WTC11 (cell line): ENCODE measurements at regions not wholly inside any gene's neighbourhood (a gene's known extent, or its start where the extent isn't known, plus 50 kb on each side); places are given as distances from the start of the nearest gene placed in this dataset.

Experiments
- ATAC-seq: fragments of 200-7000 bp; cut with Tn5 transposase; 2 replicates; pipeline ENCODE4 v1.10.0; 2021; ENCODE audit warnings: mild to moderate bottlenecking, moderate library complexity
- CTCF ChIA-PET: fragments of 300-600 bp; sonication (Branson Sonifier 250); formaldehyde crosslinking; loops from one replicate; lab custom pipeline; 2021; ENCODE audit warnings: antibody characterized with exemption; lab: Charles Lee
- POLR2A ChIA-PET: fragments of 350-600 bp; sonication (Branson Sonifier 250); formaldehyde crosslinking; loops from one replicate; lab custom pipeline; 2021; ENCODE audit warnings: antibody characterized with exemption; lab: Charles Lee
- DNase-seq: peaks from one replicate; pipeline ENCODE4 v3.0.0; 2021; ENCODE audit warnings: low spot score
- H3K27ac Mint-ChIP-seq: 2 replicates; pipeline ENCODE4 v1.8.0; 2021; ENCODE audit warnings: mixed read lengths
- H3K27me3 Mint-ChIP-seq: 2 replicates; pipeline ENCODE4 v1.8.0; 2021; ENCODE audit warnings: low read depth, mild to moderate bottlenecking, moderate library complexity, mixed read lengths
- H3K36me3 Mint-ChIP-seq: 2 replicates; pipeline ENCODE4 v1.8.0; 2021; ENCODE audit warnings: mixed read lengths
- H3K4me1 Mint-ChIP-seq: 2 replicates; pipeline ENCODE4 v1.8.0; 2022; ENCODE audit warnings: mixed read lengths
- H3K4me3 Mint-ChIP-seq: 2 replicates; pipeline ENCODE4 v1.8.0; 2021; ENCODE audit warnings: mild to moderate bottlenecking, moderate library complexity, mixed read lengths
- H3K9me3 Mint-ChIP-seq: 2 replicates; pipeline ENCODE4 v1.8.0; 2021; ENCODE audit warnings: mixed read lengths
- AR ChIP-seq: fragments of 250-450 bp; sonication (Bioruptor Pico); IDR thresholded peaks from 2 replicates; pipeline ENCODE4 v1.9.0; 2021; ENCODE audit warnings: mild to moderate bottlenecking
- ATF1 ChIP-seq: sonication (generic); formaldehyde crosslinking; IDR thresholded peaks from 2 replicates; pipeline ENCODE4 v1.8.1; 2023; ENCODE audit warnings: mild to moderate bottlenecking, moderate library complexity, missing genetic modification reagents
- ESRRA ChIP-seq: sonication (generic); formaldehyde crosslinking; IDR thresholded peaks from 2 replicates; pipeline ENCODE4 v1.8.1; 2022; ENCODE audit warnings: mild to moderate bottlenecking, missing genetic modification reagents, borderline replicate concordance
- GRHL2 ChIP-seq: fragments of 250-450 bp; sonication (Bioruptor Pico); IDR thresholded peaks from 2 replicates; pipeline ENCODE4 v1.8.0; 2022; ENCODE audit warnings: mild to moderate bottlenecking, moderate library complexity; ENCODE audit not compliant: insufficient replicate concordance, severe bottlenecking
- JUN ChIP-seq: sonication (generic); formaldehyde crosslinking; IDR thresholded peaks from 2 replicates; pipeline ENCODE4 v1.8.0; 2023; ENCODE audit warnings: mild to moderate bottlenecking, missing genetic modification reagents
- KAT7 ChIP-seq: sonication (generic); formaldehyde crosslinking; IDR thresholded peaks from 2 replicates; pipeline ENCODE4 v1.8.1; 2023; ENCODE audit warnings: missing genetic modification reagents, mild to moderate bottlenecking, borderline replicate concordance
- MLX ChIP-seq: sonication (generic); formaldehyde crosslinking; IDR thresholded peaks from 2 replicates; pipeline ENCODE4 v1.8.1; 2023; ENCODE audit warnings: mild to moderate bottlenecking, missing genetic modification reagents, moderate library complexity
- OVOL2 ChIP-seq: fragments of 250-450 bp; sonication (Bioruptor Pico); IDR thresholded peaks from 2 replicates; pipeline ENCODE4 v1.9.0; 2021; ENCODE audit warnings: mild to moderate bottlenecking, borderline replicate concordance
- PRRX2 ChIP-seq: fragments of 250-450 bp; sonication (Bioruptor Pico); IDR thresholded peaks from 2 replicates; pipeline ENCODE4 v1.8.0; 2021; ENCODE audit warnings: mild to moderate bottlenecking
- RORB ChIP-seq: fragments of 250-450 bp; sonication (Bioruptor Pico); IDR thresholded peaks from 2 replicates; pipeline ENCODE4 v1.9.0; 2021; ENCODE audit warnings: mild to moderate bottlenecking
- SP1 ChIP-seq: sonication (generic); formaldehyde crosslinking; conservative IDR thresholded peaks from 2 replicates; pipeline ENCODE4 v1.8.1; 2022; ENCODE audit warnings: missing genetic modification reagents
- ZBTB43 ChIP-seq: sonication (generic); formaldehyde crosslinking; IDR thresholded peaks from 2 replicates; pipeline ENCODE4 v1.8.1; 2023; ENCODE audit warnings: mild to moderate bottlenecking, missing genetic modification reagents
- ZNF232 ChIP-seq: sonication (generic); formaldehyde crosslinking; IDR thresholded peaks from 2 replicates; pipeline ENCODE4 v1.8.0; 2022; ENCODE audit warnings: mild to moderate bottlenecking, missing genetic modification reagents
- ZSCAN18 ChIP-seq: fragments of 250-450 bp; sonication (Bioruptor Pico); IDR thresholded peaks from 2 replicates; pipeline ENCODE4 v2.1.2; 2022; ENCODE audit warnings: mild to moderate bottlenecking, moderate library complexity
- TF ChIP-seq, protein P1 (sequence below): sonication (generic); formaldehyde crosslinking; IDR thresholded peaks from 2 replicates; pipeline ENCODE4 v1.8.1; 2023; ENCODE audit warnings: mild to moderate bottlenecking, missing genetic modification reagents, borderline replicate concordance
- TF ChIP-seq, protein P2 (sequence below): sonication (generic); formaldehyde crosslinking; IDR thresholded peaks from 2 replicates; pipeline ENCODE4 v1.8.0; 2023; ENCODE audit warnings: missing genetic modification reagents, mild to moderate bottlenecking, borderline replicate concordance
- TF ChIP-seq, protein P3 (sequence below): sonication (generic); formaldehyde crosslinking; IDR thresholded peaks from 2 replicates; pipeline ENCODE4 v1.8.0; 2022; ENCODE audit warnings: mild to moderate bottlenecking, missing genetic modification reagents
- TF ChIP-seq, protein P4 (sequence below): fragments of 250-450 bp; sonication (Bioruptor Pico); conservative IDR thresholded peaks from 2 replicates; pipeline ENCODE4 v1.9.0; 2021; ENCODE audit warnings: mild to moderate bottlenecking

GRCh38 chr19:31974290-31974689 lies 371.1 kb upstream of the ZNF507 start (continued):
- TF ChIP-seq, protein P1, sequence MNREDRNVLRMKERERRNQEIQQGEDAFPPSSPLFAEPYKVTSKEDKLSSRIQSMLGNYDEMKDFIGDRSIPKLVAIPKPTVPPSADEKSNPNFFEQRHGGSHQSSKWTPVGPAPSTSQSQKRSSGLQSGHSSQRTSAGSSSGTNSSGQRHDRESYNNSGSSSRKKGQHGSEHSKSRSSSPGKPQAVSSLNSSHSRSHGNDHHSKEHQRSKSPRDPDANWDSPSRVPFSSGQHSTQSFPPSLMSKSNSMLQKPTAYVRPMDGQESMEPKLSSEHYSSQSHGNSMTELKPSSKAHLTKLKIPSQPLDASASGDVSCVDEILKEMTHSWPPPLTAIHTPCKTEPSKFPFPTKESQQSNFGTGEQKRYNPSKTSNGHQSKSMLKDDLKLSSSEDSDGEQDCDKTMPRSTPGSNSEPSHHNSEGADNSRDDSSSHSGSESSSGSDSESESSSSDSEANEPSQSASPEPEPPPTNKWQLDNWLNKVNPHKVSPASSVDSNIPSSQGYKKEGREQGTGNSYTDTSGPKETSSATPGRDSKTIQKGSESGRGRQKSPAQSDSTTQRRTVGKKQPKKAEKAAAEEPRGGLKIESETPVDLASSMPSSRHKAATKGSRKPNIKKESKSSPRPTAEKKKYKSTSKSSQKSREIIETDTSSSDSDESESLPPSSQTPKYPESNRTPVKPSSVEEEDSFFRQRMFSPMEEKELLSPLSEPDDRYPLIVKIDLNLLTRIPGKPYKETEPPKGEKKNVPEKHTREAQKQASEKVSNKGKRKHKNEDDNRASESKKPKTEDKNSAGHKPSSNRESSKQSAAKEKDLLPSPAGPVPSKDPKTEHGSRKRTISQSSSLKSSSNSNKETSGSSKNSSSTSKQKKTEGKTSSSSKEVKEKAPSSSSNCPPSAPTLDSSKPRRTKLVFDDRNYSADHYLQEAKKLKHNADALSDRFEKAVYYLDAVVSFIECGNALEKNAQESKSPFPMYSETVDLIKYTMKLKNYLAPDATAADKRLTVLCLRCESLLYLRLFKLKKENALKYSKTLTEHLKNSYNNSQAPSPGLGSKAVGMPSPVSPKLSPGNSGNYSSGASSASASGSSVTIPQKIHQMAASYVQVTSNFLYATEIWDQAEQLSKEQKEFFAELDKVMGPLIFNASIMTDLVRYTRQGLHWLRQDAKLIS, result no peak
- TF ChIP-seq ZBTB43 (CRISPR knock-in tag), result no peak
- no peak for TF ChIP-seq ESRRA (CRISPR knock-in tag)
- TF ChIP-seq KAT7 (CRISPR knock-in tag), result no peak
- no peak for TF ChIP-seq SP1 (CRISPR knock-in tag)
- TF ChIP-seq, protein P2, sequence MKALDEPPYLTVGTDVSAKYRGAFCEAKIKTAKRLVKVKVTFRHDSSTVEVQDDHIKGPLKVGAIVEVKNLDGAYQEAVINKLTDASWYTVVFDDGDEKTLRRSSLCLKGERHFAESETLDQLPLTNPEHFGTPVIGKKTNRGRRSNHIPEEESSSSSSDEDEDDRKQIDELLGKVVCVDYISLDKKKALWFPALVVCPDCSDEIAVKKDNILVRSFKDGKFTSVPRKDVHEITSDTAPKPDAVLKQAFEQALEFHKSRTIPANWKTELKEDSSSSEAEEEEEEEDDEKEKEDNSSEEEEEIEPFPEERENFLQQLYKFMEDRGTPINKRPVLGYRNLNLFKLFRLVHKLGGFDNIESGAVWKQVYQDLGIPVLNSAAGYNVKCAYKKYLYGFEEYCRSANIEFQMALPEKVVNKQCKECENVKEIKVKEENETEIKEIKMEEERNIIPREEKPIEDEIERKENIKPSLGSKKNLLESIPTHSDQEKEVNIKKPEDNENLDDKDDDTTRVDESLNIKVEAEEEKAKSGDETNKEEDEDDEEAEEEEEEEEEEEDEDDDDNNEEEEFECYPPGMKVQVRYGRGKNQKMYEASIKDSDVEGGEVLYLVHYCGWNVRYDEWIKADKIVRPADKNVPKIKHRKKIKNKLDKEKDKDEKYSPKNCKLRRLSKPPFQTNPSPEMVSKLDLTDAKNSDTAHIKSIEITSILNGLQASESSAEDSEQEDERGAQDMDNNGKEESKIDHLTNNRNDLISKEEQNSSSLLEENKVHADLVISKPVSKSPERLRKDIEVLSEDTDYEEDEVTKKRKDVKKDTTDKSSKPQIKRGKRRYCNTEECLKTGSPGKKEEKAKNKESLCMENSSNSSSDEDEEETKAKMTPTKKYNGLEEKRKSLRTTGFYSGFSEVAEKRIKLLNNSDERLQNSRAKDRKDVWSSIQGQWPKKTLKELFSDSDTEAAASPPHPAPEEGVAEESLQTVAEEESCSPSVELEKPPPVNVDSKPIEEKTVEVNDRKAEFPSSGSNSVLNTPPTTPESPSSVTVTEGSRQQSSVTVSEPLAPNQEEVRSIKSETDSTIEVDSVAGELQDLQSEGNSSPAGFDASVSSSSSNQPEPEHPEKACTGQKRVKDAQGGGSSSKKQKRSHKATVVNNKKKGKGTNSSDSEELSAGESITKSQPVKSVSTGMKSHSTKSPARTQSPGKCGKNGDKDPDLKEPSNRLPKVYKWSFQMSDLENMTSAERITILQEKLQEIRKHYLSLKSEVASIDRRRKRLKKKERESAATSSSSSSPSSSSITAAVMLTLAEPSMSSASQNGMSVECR (CRISPR knock-in tag), result no peak
- no peak for TF ChIP-seq OVOL2 (CRISPR knock-in tag)

GRCh38 chr19:31974941-31975340 lies 370.5 kb upstream of the ZNF507 start:
- ChIA-PET POLR2A (no interaction called here), CTCF (no interaction called here)
- H3K4me3 Mint-ChIP-seq, result no peak overlapping the region
- H3K4me1 Mint-ChIP-seq, result 0 out of 2 replicates have a peak, but pooled peaks cover 2% of the 10 kb centered on the region
- ATAC-seq (no peak), DNase-seq (no peak)
- H3K27ac Mint-ChIP-seq, result no peak overlapping the region
- H3K36me3 Mint-ChIP-seq, result no peaks in the 10 kb centered on the region
- H3K27me3 Mint-ChIP-seq, result no peaks in the 10 kb centered on the region; the same call in 1 of the 2 replicates
- no peaks in the 10 kb centered on the region for H3K9me3 Mint-ChIP-seq
- TF ChIP-seq, protein P3, sequence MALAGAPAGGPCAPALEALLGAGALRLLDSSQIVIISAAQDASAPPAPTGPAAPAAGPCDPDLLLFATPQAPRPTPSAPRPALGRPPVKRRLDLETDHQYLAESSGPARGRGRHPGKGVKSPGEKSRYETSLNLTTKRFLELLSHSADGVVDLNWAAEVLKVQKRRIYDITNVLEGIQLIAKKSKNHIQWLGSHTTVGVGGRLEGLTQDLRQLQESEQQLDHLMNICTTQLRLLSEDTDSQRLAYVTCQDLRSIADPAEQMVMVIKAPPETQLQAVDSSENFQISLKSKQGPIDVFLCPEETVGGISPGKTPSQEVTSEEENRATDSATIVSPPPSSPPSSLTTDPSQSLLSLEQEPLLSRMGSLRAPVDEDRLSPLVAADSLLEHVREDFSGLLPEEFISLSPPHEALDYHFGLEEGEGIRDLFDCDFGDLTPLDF (CRISPR knock-in tag), result no peak
- TF ChIP-seq SP1 (CRISPR knock-in tag) (no peak), RORB (no peak), JUN (CRISPR knock-in tag) (no peak), PRRX2 (no peak), ZNF232 (CRISPR knock-in tag) (no peak), ZSCAN18 (CRISPR knock-in tag) (no peak), GRHL2 (CRISPR knock-in tag) (no peak), AR (no peak), MLX (CRISPR knock-in tag) (no peak), ATF1 (no peak)
- TF ChIP-seq, protein P4, sequence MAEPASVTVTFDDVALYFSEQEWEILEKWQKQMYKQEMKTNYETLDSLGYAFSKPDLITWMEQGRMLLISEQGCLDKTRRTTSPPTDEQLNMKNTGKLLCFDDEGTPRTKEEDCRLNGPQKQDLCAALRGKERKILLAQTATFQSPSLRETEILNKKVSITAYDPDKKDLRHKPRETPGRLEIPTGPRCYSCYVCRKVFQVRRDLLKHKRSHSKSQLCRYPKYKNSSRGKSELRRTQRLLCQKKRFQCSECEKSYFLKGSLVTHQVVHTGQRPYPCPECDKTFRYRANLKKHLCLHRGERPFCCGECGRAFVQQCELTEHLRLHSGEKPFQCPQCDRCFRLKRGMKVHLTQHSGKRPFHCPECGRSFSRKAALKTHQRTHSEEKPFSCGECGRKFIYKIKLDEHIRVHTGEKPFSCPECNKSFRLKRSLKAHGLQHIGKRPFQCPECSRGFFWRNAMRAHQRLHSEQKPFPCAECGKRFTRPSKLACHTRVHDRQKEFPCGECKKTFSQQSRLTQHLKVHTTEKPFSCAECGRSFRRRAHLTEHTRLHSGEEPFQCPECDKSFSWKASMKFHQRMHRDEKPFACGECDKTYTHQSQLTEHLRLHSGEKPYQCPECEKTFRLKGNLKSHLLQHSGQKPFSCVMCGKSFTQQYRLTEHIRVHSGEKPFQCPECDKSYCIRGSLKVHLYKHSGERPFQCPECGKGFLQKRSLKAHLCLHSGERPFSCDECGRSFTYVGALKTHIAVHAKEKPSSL (CRISPR knock-in tag), result no peak
